ENCODE measurements at regions not wholly inside any gene's neighbourhood (a gene's known extent, or its start where the extent isn't known, plus 50 kb on each side); places are given as distances from the start of the nearest gene placed in this dataset.

GRCh38 chr7:88361357-88361756, 54.7 kb upstream of the STEAP4 start:
- H3K79me2 ChIP-seq (ENCODE audit: control insufficient read depth, insufficient read depth, low read length, unreplicated experiment), result no peaks in the 10 kb centered on the region
- no peaks in the 10 kb centered on the region for H3K36me3 ChIP-seq (ENCODE audit: insufficient read depth, low read length)
- H2AFZ ChIP-seq (ENCODE audit: low read length, unreplicated experiment), result no peak overlapping the region

GRCh38 chr7:88358881-88359280, 52.2 kb upstream of the STEAP4 start:
- Histone ChIP-seq H3K79me2 (ENCODE audit: control insufficient read depth, insufficient read depth, low read length, unreplicated experiment) (no peaks in the 10 kb centered on the region), H3K27me3 (ENCODE audit: insufficient read depth, low read length) (0 out of 2 replicates have a peak, but pooled peaks cover 5% of the 10 kb centered on the region), H3K27ac (ENCODE audit: low read depth, low read length) (no peak overlapping the region), H2AFZ (ENCODE audit: low read length, unreplicated experiment) (no peak overlapping the region), H3K4me3 (ENCODE audit: low read depth, low read length) (no peak overlapping the region), H3K36me3 (ENCODE audit: insufficient read depth, low read length) (no peaks in the 10 kb centered on the region), H3K4me1 (ENCODE audit: control insufficient read depth, insufficient read depth, low read length, unreplicated experiment) (no peaks in the 10 kb centered on the region)

More at GRCh38 chr7:88361357-88361756, 54.7 kb upstream of the STEAP4 start:
- Histone ChIP-seq H3K4me3 (ENCODE audit: low read depth, low read length) (no peak overlapping the region), H3K4me1 (ENCODE audit: control insufficient read depth, insufficient read depth, low read length, unreplicated experiment) (no peaks in the 10 kb centered on the region), H3K27me3 (ENCODE audit: insufficient read depth, low read length) (no peaks in the 10 kb centered on the region), H3K27ac (ENCODE audit: low read depth, low read length) (no peak overlapping the region)

GRCh38 chr7:88358526-88358838, 51.8 kb upstream of the STEAP4 start:
- Histone ChIP-seq H3K27ac (ENCODE audit: low read depth, low read length) (no peak overlapping the region), H3K27me3 (ENCODE audit: insufficient read depth, low read length) (0 out of 2 replicates have a peak, but pooled peaks cover 8% of the 10 kb centered on the region), H3K79me2 (ENCODE audit: control insufficient read depth, insufficient read depth, low read length, unreplicated experiment) (no peaks in the 10 kb centered on the region), H3K4me1 (ENCODE audit: control insufficient read depth, insufficient read depth, low read length, unreplicated experiment) (no peaks in the 10 kb centered on the region), H3K4me3 (ENCODE audit: low read depth, low read length) (no peak overlapping the region; the same call in 1 of the 2 replicates), H3K36me3 (ENCODE audit: insufficient read depth, low read length) (no peaks in the 10 kb centered on the region), H2AFZ (ENCODE audit: low read length, unreplicated experiment) (no peak overlapping the region)

- Histone ChIP-seq H2AFZ (ENCODE audit: low read length, unreplicated experiment) (no peak overlapping the region), H3K27me3 (ENCODE audit: insufficient read depth, low read length) (0 out of 2 replicates have a peak, but pooled peaks cover 8% of the 10 kb centered on the region), H3K36me3 (ENCODE audit: insufficient read depth, low read length) (no peaks in the 10 kb centered on the region), H3K4me1 (ENCODE audit: control insufficient read depth, insufficient read depth, low read length, unreplicated experiment) (no peaks in the 10 kb centered on the region), H3K79me2 (ENCODE audit: control insufficient read depth, insufficient read depth, low read length, unreplicated experiment) (no peaks in the 10 kb centered on the region), H3K27ac (ENCODE audit: low read depth, low read length) (no peak overlapping the region), H3K4me3 (ENCODE audit: low read depth, low read length) (peak overlapping the region; percentile 72)
Observed at GRCh38 chr7:88357781-88358525, 51.3 kb upstream of the STEAP4 start.

GRCh38 chr7:88357294-88357693, 50.6 kb upstream of the STEAP4 start:
- no peak overlapping the region for H3K27ac ChIP-seq (ENCODE audit: low read depth, low read length)
- no peak overlapping the region for H3K4me3 ChIP-seq (ENCODE audit: low read depth, low read length)
- H2AFZ ChIP-seq (ENCODE audit: low read length, unreplicated experiment), result no peak overlapping the region
- H3K27me3 ChIP-seq (ENCODE audit: insufficient read depth, low read length), result 0 out of 2 replicates have a peak, but pooled peaks cover 8% of the 10 kb centered on the region
- H3K36me3 ChIP-seq (ENCODE audit: insufficient read depth, low read length), result no peaks in the 10 kb centered on the region
- no peaks in the 10 kb centered on the region for H3K4me1 ChIP-seq (ENCODE audit: control insufficient read depth, insufficient read depth, low read length, unreplicated experiment)
- no peaks in the 10 kb centered on the region for H3K79me2 ChIP-seq (ENCODE audit: control insufficient read depth, insufficient read depth, low read length, unreplicated experiment)
